ENCODE measurements at regions not wholly inside any gene's neighbourhood (a gene's known extent, or its start where the extent isn't known, plus 50 kb on each side); places are given as distances from the start of the nearest gene placed in this dataset.

- no peak for DNase-seq
- Histone ChIP-seq H3K4me3 (ENCODE audit: low read depth, low read length) (no peak overlapping the region), H3K4me1 (ENCODE audit: control insufficient read depth, insufficient read depth, low read length, poor library complexity, severe bottlenecking) (no peaks in the 10 kb centered on the region), H3K27me3 (ENCODE audit: control insufficient read depth, insufficient read depth, low read length) (no peaks in the 10 kb centered on the region), H3K36me3 (ENCODE audit: control insufficient read depth, insufficient read depth, low read length) (no peaks in the 10 kb centered on the region), H3K27ac (ENCODE audit: insufficient read depth, low read length, poor library complexity, severe bottlenecking) (no peak overlapping the region), H3K9me3 (ENCODE audit: control insufficient read depth in 2 of 2, low read length in 2 of 2) (no peaks in the 10 kb centered on the region)
- Mint-ChIP-seq H3K4me3 (no peak overlapping the region), H3K27ac (no peak overlapping the region), H3K4me1 (peaks cover 0 to 11% (median 4%) of the 10 kb centered on the region in 4 donors), H3K9me3 (peaks cover 0 to 2% (median 0%) of the 10 kb centered on the region in 7 donors), H3K36me3 (no peaks in the 10 kb centered on the region), H3K27me3 (peaks cover 16% of the 10 kb centered on the region)
- no peak for ATAC-seq (ENCODE audit: low read depth in 2 of 2)
Measured at GRCh38 chr9:95735701-95736100, 139.8 kb upstream of the ERCC6L2 start.

GRCh38 chr9:95733741-95734666 is 141.5 kb upstream of the ERCC6L2 start:
- Histone ChIP-seq H3K4me3 (ENCODE audit: low read depth, low read length) (no peak overlapping the region), H3K9me3 (ENCODE audit: control insufficient read depth in 2 of 2, low read length in 2 of 2) (peaks cover 0 to 2% of the 10 kb centered on the region in 2 experiments), H3K36me3 (ENCODE audit: control insufficient read depth, insufficient read depth, low read length) (no peaks in the 10 kb centered on the region), H3K27ac (ENCODE audit: insufficient read depth, low read length, poor library complexity, severe bottlenecking) (no peak overlapping the region), H3K27me3 (ENCODE audit: control insufficient read depth, insufficient read depth, low read length) (no peaks in the 10 kb centered on the region), H3K4me1 (ENCODE audit: control insufficient read depth, insufficient read depth, low read length, poor library complexity, severe bottlenecking) (no peaks in the 10 kb centered on the region)
- no peak overlapping the region for H3K27ac Mint-ChIP-seq
- H3K9me3 Mint-ChIP-seq, result peaks cover 0 to 2% (median 0%) of the 10 kb centered on the region in 7 donors
- H3K4me3 Mint-ChIP-seq, result no peak overlapping the region
- no peak for ATAC-seq (ENCODE audit: low read depth in 2 of 2)
- peaks cover 12% of the 10 kb centered on the region for H3K27me3 Mint-ChIP-seq
- no peak for DNase-seq
- H3K4me1 Mint-ChIP-seq, result peaks cover 0 to 11% (median 4%) of the 10 kb centered on the region in 4 donors
- H3K36me3 Mint-ChIP-seq, result no peaks in the 10 kb centered on the region

DNA sequence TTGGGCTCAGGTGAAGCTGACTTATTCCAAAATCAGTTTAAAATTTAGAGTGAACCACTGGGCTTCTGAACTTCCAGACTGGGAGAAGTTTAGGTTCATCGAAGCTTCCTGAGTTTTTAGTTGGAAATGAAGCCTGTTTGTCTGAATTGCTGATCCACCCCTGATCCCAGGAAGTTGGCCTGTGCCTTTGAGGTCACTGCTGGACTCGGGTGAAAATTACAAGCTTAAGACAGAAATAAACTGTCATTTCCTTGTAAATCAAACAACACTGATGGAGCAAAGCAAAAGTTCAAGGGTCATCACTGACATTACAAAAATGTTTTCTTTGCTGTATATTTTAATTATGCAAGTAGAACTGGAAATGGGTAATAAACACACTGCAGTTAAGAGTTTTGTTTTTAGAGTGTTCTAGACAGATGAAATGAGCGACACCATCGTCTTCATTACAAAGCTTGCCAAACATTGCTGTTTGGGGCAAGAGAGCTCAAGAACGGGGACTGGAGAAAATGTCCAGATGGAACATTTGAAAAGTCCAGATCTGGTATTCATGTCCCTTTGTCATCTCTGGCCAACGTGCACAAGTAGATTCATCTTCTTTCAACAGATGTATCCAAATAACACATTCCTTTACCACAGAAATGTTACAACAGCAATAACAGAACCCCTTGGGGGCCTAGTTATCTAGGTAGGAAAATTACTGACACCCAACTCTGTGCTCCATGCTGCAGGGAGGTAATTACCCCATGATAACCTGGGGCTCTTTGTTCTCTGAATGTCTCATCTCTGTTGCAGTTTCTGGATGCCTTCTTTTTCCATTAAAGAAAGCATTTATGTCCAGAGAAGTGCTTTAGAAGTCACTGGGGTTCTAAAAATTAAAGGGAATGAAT is 142.4 kb upstream of the ERCC6L2 start:
- no peak for ATAC-seq (ENCODE audit: low read depth in 2 of 2)
- H3K36me3 Mint-ChIP-seq, result no peaks in the 10 kb centered on the region

DNA sequence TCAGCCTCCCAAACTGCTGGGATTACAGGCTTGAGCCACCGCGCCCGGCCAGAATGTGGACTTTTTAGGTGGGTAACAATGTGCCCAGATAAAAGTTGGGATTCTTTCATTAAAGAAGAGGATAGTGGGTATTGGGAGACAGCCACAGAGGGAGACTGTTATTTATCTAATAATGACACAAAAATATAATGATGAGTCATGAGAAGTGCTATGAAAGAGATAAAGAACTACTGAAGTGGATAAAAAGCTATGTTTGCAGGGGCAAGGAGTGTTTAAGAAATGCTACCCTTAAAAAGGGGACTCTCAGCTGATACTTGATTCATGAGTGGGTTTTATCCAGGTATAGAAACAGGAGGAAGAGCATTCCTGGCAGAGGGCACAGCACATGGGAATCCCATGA is 143.6 kb upstream of the ERCC6L2 start:
- no peaks in the 10 kb centered on the region for H3K36me3 ChIP-seq (ENCODE audit: control insufficient read depth, insufficient read depth, low read length)
- H3K4me3 ChIP-seq (ENCODE audit: low read depth, low read length), result no peak overlapping the region
- no peak for ATAC-seq (ENCODE audit: low read depth in 2 of 2)
- peaks cover 16% of the 10 kb centered on the region for H3K27me3 Mint-ChIP-seq
- peaks cover 0 to 2% of the 10 kb centered on the region in 2 experiments for H3K9me3 ChIP-seq (ENCODE audit: control insufficient read depth in 2 of 2, low read length in 2 of 2)
- H3K27ac ChIP-seq (ENCODE audit: insufficient read depth, low read length, poor library complexity, severe bottlenecking), result no peak overlapping the region
- DNase-seq, result no peak
- no peak overlapping the region for H3K27ac Mint-ChIP-seq
- H3K4me1 Mint-ChIP-seq, result peaks cover 0 to 13% (median 4%) of the 10 kb centered on the region in 4 donors
- no peak overlapping the region for H3K4me3 Mint-ChIP-seq
- H3K36me3 Mint-ChIP-seq, result no peaks in the 10 kb centered on the region
- no peaks in the 10 kb centered on the region for H3K27me3 ChIP-seq (ENCODE audit: control insufficient read depth, insufficient read depth, low read length)
- H3K9me3 Mint-ChIP-seq, result peaks cover 0 to 3% (median 0%) of the 10 kb centered on the region in 7 donors
- H3K4me1 ChIP-seq (ENCODE audit: control insufficient read depth, insufficient read depth, low read length, poor library complexity, severe bottlenecking), result no peaks in the 10 kb centered on the region

More for the DNA sequence above, 142.4 kb upstream of the ERCC6L2 start:
- Mint-ChIP-seq H3K4me1 (peaks cover 0 to 11% (median 4%) of the 10 kb centered on the region in 4 donors), H3K9me3 (peaks cover 0 to 2% (median 0%) of the 10 kb centered on the region in 7 donors), H3K27ac (no peak overlapping the region), H3K4me3 (no peak overlapping the region), H3K27me3 (peaks cover 14% of the 10 kb centered on the region)
- no peaks in the 10 kb centered on the region for H3K27me3 ChIP-seq (ENCODE audit: control insufficient read depth, insufficient read depth, low read length)
- H3K4me1 ChIP-seq (ENCODE audit: control insufficient read depth, insufficient read depth, low read length, poor library complexity, severe bottlenecking), result no peaks in the 10 kb centered on the region
- peaks cover 0 to 2% of the 10 kb centered on the region in 2 experiments for H3K9me3 ChIP-seq (ENCODE audit: control insufficient read depth in 2 of 2, low read length in 2 of 2)
- no peak overlapping the region for H3K27ac ChIP-seq (ENCODE audit: insufficient read depth, low read length, poor library complexity, severe bottlenecking)
- H3K36me3 ChIP-seq (ENCODE audit: control insufficient read depth, insufficient read depth, low read length), result no peaks in the 10 kb centered on the region
- H3K4me3 ChIP-seq (ENCODE audit: low read depth, low read length), result no peak overlapping the region
- DNase-seq, result no peak

DNA sequence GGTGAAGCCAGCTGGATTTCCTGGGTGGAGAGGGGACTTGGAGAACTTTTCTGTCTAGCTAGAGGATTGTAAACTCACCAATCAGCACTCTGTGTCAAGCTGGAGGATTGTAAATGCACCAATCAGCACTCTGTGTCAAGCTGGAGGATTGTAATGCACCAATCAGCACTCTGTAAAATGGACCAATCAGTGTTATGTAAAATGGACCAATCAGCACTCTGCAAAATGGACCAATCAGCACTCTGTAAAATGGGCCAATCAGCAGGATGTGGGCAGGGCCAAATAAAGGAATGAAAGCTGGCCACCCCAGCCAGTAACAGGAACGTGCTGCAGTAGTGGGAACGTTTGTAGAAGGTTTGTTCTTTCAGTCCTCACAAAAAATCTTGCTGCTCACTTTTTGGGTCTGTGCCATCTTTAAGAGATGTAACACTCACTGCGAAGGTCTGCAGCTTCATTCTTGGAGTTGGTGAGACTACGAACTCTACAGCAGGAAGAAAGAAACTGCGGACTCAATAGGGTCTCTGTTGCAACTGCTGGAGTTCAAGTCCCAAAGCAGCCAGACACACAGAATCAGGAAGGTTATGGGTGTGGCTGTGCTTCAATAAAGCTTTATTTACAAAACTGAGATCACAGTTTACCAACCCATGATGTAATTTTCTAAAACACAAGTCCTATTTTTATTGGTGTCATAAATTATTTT is 145.7 kb upstream of the ERCC6L2 start:
- no peak overlapping the region for H3K4me3 ChIP-seq (ENCODE audit: low read depth, low read length)
- DNase-seq, result no peak
- no peak overlapping the region for H3K27ac ChIP-seq (ENCODE audit: insufficient read depth, low read length, poor library complexity, severe bottlenecking)
- Mint-ChIP-seq H3K4me1 (peaks cover under 1 to 16% (median 6%) of the 10 kb centered on the region in 4 donors), H3K27ac (no peak overlapping the region), H3K9me3 (peaks cover 0 to 14% (median 0%) of the 10 kb centered on the region in 7 donors), H3K4me3 (no peak overlapping the region), H3K27me3 (peaks cover 10% of the 10 kb centered on the region), H3K36me3 (no peaks in the 10 kb centered on the region)
- H3K36me3 ChIP-seq (ENCODE audit: control insufficient read depth, insufficient read depth, low read length), result no peaks in the 10 kb centered on the region
- no peak for ATAC-seq (ENCODE audit: low read depth in 2 of 2)
- no peaks in the 10 kb centered on the region for H3K27me3 ChIP-seq (ENCODE audit: control insufficient read depth, insufficient read depth, low read length)
- H3K9me3 ChIP-seq (ENCODE audit: control insufficient read depth in 2 of 2, low read length in 2 of 2), result peaks cover 5 to 8% of the 10 kb centered on the region in 2 experiments
- H3K4me1 ChIP-seq (ENCODE audit: control insufficient read depth, insufficient read depth, low read length, poor library complexity, severe bottlenecking), result peaks cover 6% of the 10 kb centered on the region

DNA sequence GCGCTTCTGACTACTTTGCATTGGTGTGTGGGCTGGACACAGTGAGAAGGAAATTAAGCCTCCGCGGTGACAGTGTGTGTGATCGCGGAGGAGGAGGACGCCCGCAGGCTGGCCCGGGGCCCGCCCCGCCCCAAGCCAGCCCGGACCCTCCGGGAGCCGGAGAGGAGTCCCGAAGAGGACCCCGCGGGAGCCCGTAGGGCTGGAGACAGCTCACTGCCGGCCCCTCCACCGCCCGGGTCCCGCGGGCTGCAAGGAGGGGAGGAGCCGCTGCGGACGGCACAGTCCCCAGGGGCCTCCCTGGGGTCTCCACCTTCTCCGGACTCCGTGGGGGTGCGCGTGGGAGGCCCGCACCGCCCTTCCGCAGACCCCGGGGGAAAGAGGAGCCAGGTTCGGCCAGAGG is 146.4 kb upstream of the ERCC6L2 start:
- no peak for ATAC-seq (ENCODE audit: low read depth in 2 of 2)
- peaks cover 5 to 14% of the 10 kb centered on the region in 2 experiments for H3K9me3 ChIP-seq (ENCODE audit: control insufficient read depth in 2 of 2, low read length in 2 of 2)

GRCh38 chr9:95727947-95728520 is 147.5 kb upstream of the ERCC6L2 start:
- ATAC-seq (ENCODE audit: low read depth in 2 of 2), result no peak

More for the DNA sequence above, 146.4 kb upstream of the ERCC6L2 start:
- Mint-ChIP-seq H3K9me3 (peaks cover 0 to 17% (median 5%) of the 10 kb centered on the region in 7 donors), H3K4me3 (no peak overlapping the region), H3K27me3 (peaks cover 10% of the 10 kb centered on the region), H3K4me1 (peaks cover 8 to 22% (median 13%) of the 10 kb centered on the region in 4 donors), H3K36me3 (no peaks in the 10 kb centered on the region), H3K27ac (no peak overlapping the region)
- Histone ChIP-seq H3K36me3 (ENCODE audit: control insufficient read depth, insufficient read depth, low read length) (no peaks in the 10 kb centered on the region), H3K27ac (ENCODE audit: insufficient read depth, low read length, poor library complexity, severe bottlenecking) (no peak overlapping the region), H3K4me1 (ENCODE audit: control insufficient read depth, insufficient read depth, low read length, poor library complexity, severe bottlenecking) (peaks cover 14% of the 10 kb centered on the region), H3K4me3 (ENCODE audit: low read depth, low read length) (no peak overlapping the region), H3K27me3 (ENCODE audit: control insufficient read depth, insufficient read depth, low read length) (no peaks in the 10 kb centered on the region)
- DNase-seq, result no peak

More at GRCh38 chr9:95727947-95728520, 147.5 kb upstream of the ERCC6L2 start:
- Mint-ChIP-seq H3K9me3 (peaks cover 0 to 18% (median 5%) of the 10 kb centered on the region in 7 donors), H3K4me1 (peaks cover 8 to 28% (median 19%) of the 10 kb centered on the region in 4 donors), H3K27me3 (peaks cover 4% of the 10 kb centered on the region), H3K27ac (no peak overlapping the region), H3K4me3 (no peak overlapping the region), H3K36me3 (no peaks in the 10 kb centered on the region)
- H3K27ac ChIP-seq (ENCODE audit: insufficient read depth, low read length, poor library complexity, severe bottlenecking), result no peak overlapping the region
- peaks cover 19% of the 10 kb centered on the region for H3K4me1 ChIP-seq (ENCODE audit: control insufficient read depth, insufficient read depth, low read length, poor library complexity, severe bottlenecking)
- DNase-seq, result no peak
- H3K27me3 ChIP-seq (ENCODE audit: control insufficient read depth, insufficient read depth, low read length), result no peaks in the 10 kb centered on the region
- no peaks in the 10 kb centered on the region for H3K36me3 ChIP-seq (ENCODE audit: control insufficient read depth, insufficient read depth, low read length)
- H3K4me3 ChIP-seq (ENCODE audit: low read depth, low read length), result no peak overlapping the region
- H3K9me3 ChIP-seq (ENCODE audit: control insufficient read depth in 2 of 2, low read length in 2 of 2), result peaks cover 5 to 18% of the 10 kb centered on the region in 2 experiments
